HepG2 (cell line): ENCODE measurements at regions not wholly inside any gene's neighbourhood (a gene's known extent, or its start where the extent isn't known, plus 50 kb on each side); places are given as distances from the start of the nearest gene placed in this dataset.

Experiments
- ATAC-seq: fragments of 200-7000 bp; cut with Tn5 transposase; 3 replicates; pipeline ENCODE4 v1.9.1; 2020; ENCODE audit warnings: mild to moderate bottlenecking, moderate library complexity
- BruUV-seq: library from RNA; stranded (reverse); fragments of 400-500 nt; replicated peaks from 2 replicates; lab custom pipeline; 2021; lab: Mats Ljungman, UMichigan
- CTCF ChIA-PET: fragments of 300-600 bp; formaldehyde crosslinking; extraction: SDS; loops from one replicate; lab custom pipeline; 2021; ENCODE audit warnings: low total read pairs, inconsistent platforms, low intra/inter-chr PET ratio; lab: Yijun Ruan, JAX
- POLR2A ChIA-PET: fragments of 350-600 bp; sonication (Branson Sonifier 250); formaldehyde crosslinking; loops from one replicate; lab custom pipeline; 2020; ENCODE audit warnings: antibody characterized with exemption, inconsistent platforms; lab: Yijun Ruan, JAX
- DNase-seq: peaks from one replicate; pipeline ENCODE4 v3.0.0-alpha.2; 2015; ENCODE audit warnings: low spot score
- FAIRE-seq: peaks from 3 replicates; lab custom pipeline; 2011; peaks lifted over from hg19 to GRCh38; lab: Jason Lieb, UNC
- H2AFZ ChIP-seq: one replicate; pipeline ENCODE4 v1.6.1; 2011; ENCODE audit warnings: low read length, inconsistent platforms
- H3K27ac ChIP-seq: fragments of 300-600 bp; 3 replicates; pipeline ENCODE4 v1.8.0; 2011; ENCODE audit warnings: mixed run types, mild to moderate bottlenecking, mixed read lengths, low read length, inconsistent platforms; ENCODE audit not compliant: insufficient read depth; ENCODE audit errors: extremely low read length
- H3K27me3 ChIP-seq, 2 experiments: fragments of 200-600 bp in 1 of 2; 2 replicates in 1 of 2; 3 replicates in 1 of 2; pipeline versions ENCODE4 v1.6.0 to v1.8.0; 2011; ENCODE audit warnings: low read length in 2 of 2, mild to moderate bottlenecking in 2 of 2, moderate library complexity in 2 of 2, inconsistent platforms in 1 of 2; ENCODE audit not compliant: insufficient read depth in 2 of 2, control insufficient read depth in 1 of 2
- H3K36me3 ChIP-seq, 2 experiments: fragments of 200-600 bp in 1 of 2; replicated peaks in 1 of 2; 2 replicates in 1 of 2; 3 replicates in 1 of 2; pipeline versions ENCODE4 v1.5.1 to v1.8.0; 2011; ENCODE audit warnings: low read length in 2 of 2, inconsistent platforms in 1 of 2; ENCODE audit not compliant: insufficient read depth in 2 of 2, control insufficient read depth in 1 of 2
- H3K4me1 ChIP-seq: 2 replicates; pipeline ENCODE4 v1.5.1; 2012; ENCODE audit warnings: low read length, inconsistent platforms; ENCODE audit not compliant: insufficient read depth
- H3K4me2 ChIP-seq: 2 replicates; pipeline ENCODE4 v1.6.0; 2011; ENCODE audit warnings: low read depth, low read length, inconsistent platforms
- H3K4me3 ChIP-seq, 3 experiments: fragments of 200-600 bp in 1 of 3; sonication (generic), shearing (Covaris generic) in 1 of 3; replicated peaks in 1 of 3; 2 replicates each; pipeline ENCODE4 v1.5.1; 2011 to 2016; ENCODE audit warnings: low read length in 3 of 3, inconsistent platforms in 2 of 3, low read depth in 2 of 3, mild to moderate bottlenecking in 2 of 3, control low read depth in 1 of 3, mixed read lengths in 1 of 3; ENCODE audit not compliant: insufficient read depth in 1 of 3
- H3K79me2 ChIP-seq: one replicate; pipeline ENCODE4 v1.6.1; 2011; ENCODE audit warnings: low read length, inconsistent platforms; ENCODE audit not compliant: insufficient read depth
- H3K9ac ChIP-seq: 2 replicates; pipeline ENCODE4 v1.6.0; 2011; ENCODE audit warnings: mild to moderate bottlenecking, low read depth, low read length, inconsistent platforms; ENCODE audit not compliant: insufficient read depth
- H3K9me3 ChIP-seq: 2 replicates; pipeline ENCODE4 v1.5.1; 2012; ENCODE audit warnings: mild to moderate bottlenecking, low read length
- H4K20me1 ChIP-seq: 2 replicates; pipeline ENCODE4 v1.6.0; 2011; ENCODE audit warnings: inconsistent platforms, mild to moderate bottlenecking, low read length, moderate library complexity; ENCODE audit not compliant: insufficient read depth
- AGO1 ChIP-seq: fragments of 200-400 bp; formaldehyde crosslinking; IDR thresholded peaks from 2 replicates; pipeline ENCODE4 v1.6.1; 2017; ENCODE audit warnings: mild to moderate bottlenecking, low read depth, low read length, moderate library complexity; ENCODE audit not compliant: poor library complexity, severe bottlenecking
- AKAP8 ChIP-seq: sonication (generic); formaldehyde crosslinking; IDR thresholded peaks from 2 replicates; pipeline ENCODE4 v1.5.1; 2020; ENCODE audit warnings: mild to moderate bottlenecking, missing genetic modification reagents
- ONECUT2 ChIP-seq: sonication (generic); formaldehyde crosslinking; IDR thresholded peaks from 2 replicates; pipeline ENCODE4 v1.4.0; 2020; ENCODE audit warnings: missing genetic modification reagents
- PAXIP1 ChIP-seq: sonication (generic); formaldehyde crosslinking; conservative IDR thresholded peaks from 2 replicates; pipeline ENCODE4 v1.4.0; 2020; ENCODE audit warnings: mild to moderate bottlenecking, missing genetic modification reagents, moderate library complexity
- SRY ChIP-seq: sonication (generic); formaldehyde crosslinking; IDR thresholded peaks from 2 replicates; pipeline ENCODE4 v1.8.0; 2022; ENCODE audit warnings: mild to moderate bottlenecking, missing genetic modification reagents
- ZNF577 ChIP-seq: sonication (generic); formaldehyde crosslinking; IDR thresholded peaks from 2 replicates; pipeline ENCODE4 v1.4.0; 2020; ENCODE audit warnings: mild to moderate bottlenecking, low read depth, missing genetic modification reagents, borderline replicate concordance
- ZSCAN31 ChIP-seq: sonication (generic); formaldehyde crosslinking; IDR thresholded peaks from 2 replicates; pipeline ENCODE4 v1.5.0; 2020; ENCODE audit warnings: low read depth, mild to moderate bottlenecking, missing genetic modification reagents
- WGBS: methylation state at CpG from one replicate; pipeline ENCODE4 v1.1.6; 2017; ENCODE audit warnings: low lambda C conversion rate; 5-methylcytosine and 5-hydroxymethylcytosine counted together
- in situ Hi-C: cut with HindIII; loops from 2 replicates; pipeline ENCODE4 v1.10.0; 2017; ENCODE audit warnings: low pct_unique_long_range_greater_than_20kb; ENCODE audit not compliant: extremely low pct_ligation_motif_present
- intact Hi-C: fragments of 100-400 bp; cut with micrococcal nuclease; formaldehyde crosslinking; loops from one replicate; pipeline ENCODE4 v1.10.0; 2022; ENCODE audit not compliant: unreplicated experiment

- WGBS: 96% methylated on average over 2 of the region's 2 CpGs
- no peaks in the 10 kb centered on the region for H3K36me3 ChIP-seq
- H3K9me3 ChIP-seq: no peaks in the 10 kb centered on the region
- H3K79me2 ChIP-seq: no peaks in the 10 kb centered on the region
- ATAC-seq: no peak
- intact Hi-C loops: no loop called here
- CTCF ChIA-PET: no interaction called here
- H3K9ac ChIP-seq: no peak overlapping the region
- H2AFZ ChIP-seq: no peak overlapping the region
- POLR2A ChIA-PET: no interaction called here
- in situ Hi-C loops: no loop called here
- no peak overlapping the region for H3K4me2 ChIP-seq
- no peak for DNase-seq
- FAIRE-seq: no peak
- peaks cover 0 to 12% of the 10 kb centered on the region in 2 experiments; a peak in 2 of 5 replicates for H3K27me3 ChIP-seq
- TF ChIP-seq ZNF577 (CRISPR knock-in tag) (no peak), AGO1 (no peak), AKAP8 (CRISPR knock-in tag) (no peak), SRY (CRISPR knock-in tag) (no peak), PAXIP1 (CRISPR knock-in tag) (no peak), ONECUT2 (CRISPR knock-in tag) (no peak), ZSCAN31 (CRISPR knock-in tag) (no peak)
- no peak overlapping the region for H3K27ac ChIP-seq
- no peaks in the 10 kb centered on the region for H3K4me1 ChIP-seq
- BruUV-seq: no TSS peak
- H4K20me1 ChIP-seq: no peaks in the 10 kb centered on the region
- H3K4me3 ChIP-seq: no peak overlapping the region
These were observed 99.0 kb upstream of the GDNF start for GRCh38 chr5:37938861-37939260.
